RPMI8226 (cell line): ENCODE measurements at regions not wholly inside any gene's neighbourhood (a gene's known extent, or its start where the extent isn't known, plus 50 kb on each side); places are given as distances from the start of the nearest gene placed in this dataset.

Experiments
- DNase-seq: peaks from one replicate; pipeline ENCODE4 v3.0.0-alpha.2; 2015

- no peak for DNase-seq
Observed at GRCh38 chr1:58911841-58912499, 128.1 kb upstream of the JUN start.

- no peak for DNase-seq
Observed at GRCh38 chr1:58914925-58915324, 131.1 kb upstream of the JUN start.

DNA sequence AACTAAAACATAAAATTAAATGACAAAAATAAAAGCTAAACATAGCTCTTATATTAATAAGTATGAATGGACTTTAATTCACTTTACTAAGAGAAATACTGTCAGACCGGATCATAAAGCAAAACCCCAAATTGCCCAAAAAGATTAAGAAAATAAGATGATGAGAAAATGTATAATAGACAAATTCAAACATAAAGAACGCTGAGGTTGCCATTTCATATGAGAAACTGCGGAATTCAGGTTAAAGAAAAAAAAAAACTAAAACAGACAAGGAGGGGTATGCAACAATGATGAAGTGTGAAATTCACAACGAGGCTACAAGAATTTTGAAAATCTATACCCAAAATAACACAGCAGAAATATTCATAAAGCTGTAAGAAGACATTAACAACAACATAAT, 133.6 kb upstream of the JUN start:
- DNase-seq, result no peak

DNA sequence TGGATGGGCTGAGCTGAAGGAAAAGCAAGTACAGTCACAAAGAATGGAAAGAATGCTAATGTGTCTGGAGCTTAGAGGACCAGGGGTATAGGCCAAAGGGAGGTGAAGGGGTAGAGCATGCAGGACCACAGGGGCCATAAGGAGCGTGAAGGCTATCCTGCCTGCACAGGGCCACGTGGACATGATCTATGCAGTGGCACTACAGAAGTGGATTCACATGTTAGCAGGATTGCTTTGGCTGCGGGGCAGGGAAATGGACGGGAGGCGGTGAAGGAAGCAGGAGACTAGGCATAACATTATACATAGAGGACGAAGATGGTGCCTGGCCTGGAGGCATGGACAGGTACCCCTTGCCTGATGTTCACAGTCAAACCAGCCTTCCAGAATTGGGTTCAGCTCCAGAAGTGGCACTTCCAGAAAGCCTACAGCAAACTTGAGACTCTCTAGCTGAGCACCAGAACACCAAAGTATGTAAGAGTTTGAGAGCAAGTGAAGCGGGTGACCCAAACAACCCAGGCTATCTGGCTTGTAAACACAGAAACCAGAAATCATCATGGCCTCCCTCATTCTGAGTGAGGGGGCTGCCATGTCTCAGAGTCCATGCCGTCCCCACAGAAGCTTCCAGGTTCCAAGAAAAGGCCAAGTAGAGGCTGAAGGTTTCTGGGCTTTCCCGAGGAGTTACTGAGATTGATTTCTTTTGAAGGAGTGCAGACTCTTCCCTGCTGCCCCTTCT, 135.5 kb upstream of the JUN start:
- DNase-seq, result no peak

- no peak for DNase-seq
Observed at GRCh38 chr1:58919959-58920321, 136.1 kb upstream of the JUN start.

- no peak for DNase-seq
Observed at GRCh38 chr1:58921342-58921741, 137.5 kb upstream of the JUN start.

GRCh38 chr1:58921751-58922150, 137.9 kb upstream of the JUN start:
- no peak for DNase-seq

DNA sequence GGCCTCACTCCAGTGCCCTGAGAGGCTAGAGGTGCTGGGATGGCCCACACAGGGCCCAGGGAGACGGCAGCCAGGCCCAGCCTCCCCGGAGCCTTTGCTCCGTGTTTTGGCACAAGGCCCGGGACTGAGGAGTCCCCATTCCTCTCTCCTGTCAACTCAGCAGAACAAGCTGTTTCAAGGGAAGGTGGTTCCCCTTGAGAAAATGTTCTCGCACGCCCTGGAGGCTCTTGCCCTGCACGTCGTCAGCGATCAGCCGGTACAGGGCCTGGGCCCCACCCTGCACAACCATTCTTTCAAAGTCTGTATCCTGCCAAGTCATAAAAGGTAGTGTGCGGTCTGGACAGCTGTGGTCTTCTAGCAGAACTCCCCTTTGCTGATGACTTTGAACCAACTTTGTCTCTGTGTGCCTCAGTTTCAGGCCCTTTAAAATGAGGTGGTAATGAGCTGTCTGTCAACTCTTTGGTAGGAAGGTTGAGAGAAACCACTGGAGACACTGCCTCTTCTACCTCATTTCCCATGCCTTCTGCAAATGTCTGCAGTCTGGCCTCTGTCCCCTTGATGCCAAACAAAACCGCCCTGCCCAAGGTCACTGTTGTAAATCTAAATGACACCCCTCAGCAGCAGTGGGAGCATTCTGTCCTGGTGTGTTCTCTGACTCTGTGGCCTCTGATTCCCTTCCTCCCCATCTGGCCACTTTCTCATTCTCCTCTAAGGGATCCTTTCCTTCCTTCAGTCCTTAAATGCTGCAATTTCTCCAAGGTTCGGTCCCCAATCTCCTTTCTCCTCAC, 138.6 kb upstream of the JUN start:
- peak; percentile 98 for DNase-seq

DNA sequence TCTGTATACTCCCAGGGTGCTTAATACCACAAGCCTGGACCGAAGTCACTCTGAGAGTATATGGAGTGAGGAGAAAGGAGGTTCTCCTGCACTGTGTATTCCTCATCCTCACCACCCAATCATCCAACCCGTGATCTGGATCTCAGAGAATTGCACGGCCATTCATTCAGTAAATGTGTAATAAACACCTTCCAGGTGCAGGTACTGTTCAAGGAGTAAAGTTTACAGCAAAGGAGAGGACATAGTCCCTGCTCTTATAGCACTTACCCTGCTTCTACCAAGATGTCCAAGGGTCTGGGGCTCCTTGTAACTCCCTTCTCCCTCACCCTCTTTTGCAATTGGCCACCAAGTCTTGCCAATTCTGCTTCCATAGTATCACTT, 139.2 kb upstream of the JUN start:
- DNase-seq, result no peak

GRCh38 chr1:58924016-58924565, 140.2 kb upstream of the JUN start:
- no peak for DNase-seq

GRCh38 chr1:58924821-58925220, 141.0 kb upstream of the JUN start:
- DNase-seq, result no peak

DNA sequence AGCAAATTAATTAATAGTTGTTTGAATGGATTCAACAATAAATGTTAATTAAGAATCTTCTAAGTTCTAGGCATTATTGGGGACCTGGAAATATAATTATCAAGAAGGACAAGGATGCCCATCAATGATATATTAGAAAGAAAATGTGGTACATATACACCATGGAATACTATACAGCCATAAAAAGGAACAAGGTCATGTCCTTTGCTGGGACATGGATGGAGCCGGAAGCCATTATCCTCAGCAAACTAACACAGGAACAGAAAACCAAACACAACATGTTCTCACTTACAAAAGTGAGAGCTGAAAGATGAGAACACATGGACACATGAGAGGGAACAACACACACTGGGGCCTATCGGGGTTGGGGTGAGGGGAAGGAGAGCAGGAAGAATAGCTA, 141.4 kb upstream of the JUN start:
- no peak for DNase-seq

- DNase-seq, result peak; percentile 85
Observed at GRCh38 chr1:58926152-58926551, 142.3 kb upstream of the JUN start.

- DNase-seq, result peak; percentile 51
Observed at GRCh38 chr1:58927041-58927721, 143.3 kb upstream of the JUN start.

GRCh38 chr1:58927722-58928085, 143.9 kb upstream of the JUN start:
- peak; percentile 36 for DNase-seq

DNA sequence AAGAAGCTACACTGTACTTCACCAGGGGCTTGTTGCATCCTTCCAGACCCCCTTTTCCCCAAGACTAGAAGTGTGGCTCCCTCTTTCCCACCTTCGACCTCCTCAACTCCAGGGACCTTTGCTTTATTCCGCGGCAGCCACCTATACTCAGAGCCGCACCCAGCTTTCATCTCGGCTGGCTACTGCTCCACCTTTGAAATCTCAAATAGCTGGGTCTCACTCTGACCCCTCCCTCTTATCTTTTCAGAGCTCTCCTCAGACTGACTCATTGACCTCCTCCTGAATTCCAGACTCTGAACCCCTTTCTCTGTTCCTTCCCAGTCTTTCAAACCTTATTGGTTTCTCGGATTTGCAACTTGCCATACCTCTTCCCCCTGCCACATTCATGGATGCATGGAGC, 144.7 kb upstream of the JUN start:
- DNase-seq, result no peak

GRCh38 chr1:58929671-58930325, 146.0 kb upstream of the JUN start:
- DNase-seq, result no peak

DNA sequence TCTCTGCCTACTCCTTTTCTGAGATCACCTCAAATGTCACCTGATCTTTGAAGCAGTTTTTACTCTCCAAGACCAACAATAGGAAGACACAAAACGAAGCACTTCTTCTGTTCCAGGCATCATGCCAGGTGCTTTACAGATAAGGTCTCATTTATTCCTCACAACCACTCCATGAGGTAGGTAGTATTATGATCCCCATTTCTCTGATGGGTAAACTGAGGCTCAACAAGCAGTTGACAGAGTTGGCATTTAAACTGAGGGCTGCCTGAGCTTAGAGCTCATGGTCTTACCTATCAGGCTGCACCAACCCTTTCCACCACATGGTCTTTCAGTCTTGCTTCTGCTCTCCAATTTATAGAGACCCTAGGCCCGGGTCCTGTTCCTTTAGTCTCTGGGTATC, 147.2 kb upstream of the JUN start:
- DNase-seq, result no peak

DNA sequence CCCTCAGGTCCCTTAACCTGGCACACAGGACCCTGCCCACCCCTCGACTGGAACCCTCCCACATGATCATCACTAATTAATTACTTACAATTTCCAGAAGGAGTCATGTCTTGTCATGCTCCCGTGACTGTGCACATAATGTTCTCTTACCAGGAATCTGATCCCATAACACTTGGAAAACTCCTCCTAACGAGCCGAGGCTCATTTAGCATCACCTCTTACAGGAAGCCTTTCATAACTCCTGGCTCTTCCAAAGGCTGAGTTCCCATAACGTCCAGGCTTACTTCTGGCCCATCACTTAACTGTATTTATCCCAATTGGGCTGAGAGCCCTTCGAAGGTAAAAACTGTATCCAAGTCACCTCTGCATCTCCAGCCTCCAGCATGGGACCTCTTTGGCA, 147.9 kb upstream of the JUN start:
- DNase-seq, result no peak

DNA sequence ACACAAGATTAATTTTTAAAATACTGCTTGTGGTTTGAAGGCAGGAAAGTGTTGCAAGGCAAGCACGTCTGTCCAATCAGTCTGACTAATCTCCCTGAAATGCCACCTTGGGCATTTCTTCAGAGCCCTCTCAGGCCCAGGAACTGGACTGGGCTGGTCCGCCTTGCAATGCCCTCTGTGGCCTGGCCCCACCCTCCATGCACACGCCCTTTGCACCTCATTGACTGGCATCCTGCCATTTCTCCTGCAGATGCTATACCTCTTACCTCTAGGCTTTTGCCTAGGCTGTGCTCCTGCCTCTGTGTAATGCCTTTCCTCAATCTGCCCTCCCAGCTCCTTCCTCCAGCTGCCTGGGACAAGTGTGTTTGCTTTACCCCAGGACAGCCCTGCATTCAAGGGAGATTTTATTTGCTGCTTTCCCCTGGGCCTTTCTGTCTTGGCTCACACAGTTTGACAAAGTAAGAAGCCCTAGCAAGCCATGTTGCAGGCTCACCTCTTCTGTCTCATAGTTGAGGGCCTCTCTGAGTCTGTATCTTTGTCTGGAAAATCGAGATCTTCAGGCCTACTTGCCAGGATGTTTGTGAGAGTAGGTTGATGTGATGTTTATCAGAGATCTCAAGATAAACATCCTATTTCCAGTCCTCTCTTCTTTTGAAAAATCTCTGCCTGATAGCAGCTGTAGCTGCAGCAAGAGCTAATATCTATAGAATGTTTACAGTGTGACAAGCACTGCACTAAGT, 149.2 kb upstream of the JUN start:
- DNase-seq, result peak; percentile 84

GRCh38 chr1:58933599-58933926, 149.7 kb upstream of the JUN start:
- no peak for DNase-seq

GRCh38 chr1:58934706-58935105, 150.9 kb upstream of the JUN start:
- DNase-seq, result no peak
